GM18502 (cell line): ENCODE measurements at regions not wholly inside any gene's neighbourhood (a gene's known extent, or its start where the extent isn't known, plus 50 kb on each side); places are given as distances from the start of the nearest gene placed in this dataset.

Experiments used
- ATAC-seq: cut with Tn5 transposase; IDR thresholded peaks from one replicate; pipeline ENCODE4 v1.9.1; 2021; ENCODE audit warnings: mild to moderate bottlenecking; ENCODE audit not compliant: unreplicated experiment, poor library complexity

DNA sequence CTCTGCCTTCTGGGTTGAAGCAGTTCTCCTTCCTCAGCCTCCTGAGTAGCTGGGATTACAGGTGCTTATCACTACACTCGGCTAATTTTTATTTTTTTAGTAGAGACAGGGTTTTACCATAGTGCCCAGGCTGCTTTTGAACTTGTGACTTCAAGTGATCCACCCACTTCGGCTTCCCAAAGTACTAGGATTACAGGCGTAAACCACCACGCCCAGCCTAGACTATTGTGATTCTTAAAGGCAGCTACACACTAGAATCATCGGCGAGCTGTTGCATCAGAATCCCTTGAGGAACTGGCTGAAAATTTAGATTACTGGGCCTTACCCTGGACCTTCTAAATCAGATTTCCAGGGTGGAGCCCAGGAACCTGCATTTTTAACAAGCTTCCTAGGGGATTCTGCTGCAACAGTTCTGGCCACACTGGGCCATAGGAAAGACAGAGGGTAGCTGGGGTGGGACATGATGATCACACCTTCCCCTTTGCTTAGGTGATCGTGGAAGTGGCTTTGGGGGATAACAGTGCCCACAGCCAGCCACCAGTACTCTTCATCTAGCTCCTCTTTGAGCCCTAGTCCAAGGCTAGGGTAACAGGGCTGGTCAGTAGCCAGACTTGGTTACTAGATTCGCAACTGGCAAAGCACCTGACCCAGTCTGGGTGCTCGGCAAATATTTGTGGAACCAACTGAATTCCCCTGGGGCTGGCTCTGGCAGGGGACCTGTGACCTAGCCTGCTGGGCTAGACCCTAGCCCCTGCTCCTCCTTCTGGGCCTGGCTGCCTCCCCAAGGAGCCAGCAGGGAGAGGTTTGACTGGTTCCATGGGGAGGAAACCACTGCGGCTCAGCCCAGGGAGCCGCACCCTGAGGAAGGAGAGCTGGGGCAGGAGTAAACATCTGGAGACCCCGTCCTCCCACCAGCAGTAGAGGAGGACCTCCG is 67.1 kb upstream of the DUSP5 start:
- no peak for ATAC-seq

DNA sequence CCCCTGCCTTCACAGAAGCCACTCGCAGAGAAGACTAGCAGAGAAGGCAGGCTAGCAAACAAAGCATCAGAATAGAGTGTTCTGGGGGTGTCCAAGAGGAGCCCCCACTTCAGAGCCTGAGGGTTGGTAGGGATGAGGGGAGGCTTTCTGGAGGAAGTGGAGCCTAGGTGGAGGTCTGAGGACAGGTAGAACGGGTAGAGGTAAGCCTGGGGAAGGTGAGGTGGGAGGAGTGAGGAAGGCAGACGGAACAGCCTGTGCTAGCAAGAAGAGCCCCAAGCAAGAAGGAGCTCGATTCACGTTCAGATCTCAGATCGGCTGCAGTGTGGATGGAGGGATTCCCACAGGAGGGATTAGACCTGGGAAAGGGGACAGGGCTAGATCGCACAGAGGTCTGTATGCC is 66.0 kb upstream of the DUSP5 start:
- ATAC-seq, result no peak

DNA sequence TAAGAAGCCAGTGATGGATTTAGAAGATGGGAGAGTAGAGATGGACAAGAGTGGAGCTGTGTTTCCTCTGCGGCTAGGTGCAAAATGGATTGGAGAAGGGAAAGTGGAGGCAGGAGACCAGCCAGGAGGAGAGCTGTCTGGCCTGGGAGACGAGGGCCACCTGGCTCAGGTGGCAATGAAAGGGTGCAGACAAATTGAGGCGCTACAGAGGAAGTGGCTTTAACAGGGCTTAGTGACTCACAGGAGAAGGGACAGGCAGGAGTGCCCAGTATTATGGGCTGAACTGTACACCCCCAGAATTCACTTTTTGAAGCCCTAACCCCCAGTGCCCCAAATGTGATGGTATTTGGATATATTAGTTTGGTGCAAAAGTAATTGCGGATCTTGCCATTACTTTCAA is 65.6 kb upstream of the DUSP5 start:
- ATAC-seq, result no peak

- no peak for ATAC-seq
Measured at GRCh38 chr10:110432814-110433565, 64.7 kb upstream of the DUSP5 start.

DNA sequence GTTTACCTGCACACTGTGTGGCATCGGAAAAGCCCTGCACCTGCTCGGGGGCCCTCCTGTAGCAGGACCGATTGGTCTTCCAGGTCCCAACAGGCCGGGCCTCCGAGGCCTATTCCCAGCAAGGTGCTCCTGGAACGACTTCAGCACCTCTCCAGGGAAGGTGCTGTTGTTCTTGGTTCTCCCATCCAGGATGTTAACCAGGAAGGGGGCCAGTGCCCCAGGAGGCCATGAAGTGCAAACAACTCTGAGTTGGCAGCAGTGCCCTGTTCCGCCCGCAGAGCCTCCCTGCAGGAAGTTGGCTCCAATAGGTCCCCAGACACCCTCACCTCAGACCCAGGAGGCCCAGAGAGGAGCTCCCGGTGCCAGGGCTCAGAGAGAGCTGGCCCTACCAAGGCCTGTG is 64.0 kb upstream of the DUSP5 start:
- ATAC-seq, result no peak

DNA sequence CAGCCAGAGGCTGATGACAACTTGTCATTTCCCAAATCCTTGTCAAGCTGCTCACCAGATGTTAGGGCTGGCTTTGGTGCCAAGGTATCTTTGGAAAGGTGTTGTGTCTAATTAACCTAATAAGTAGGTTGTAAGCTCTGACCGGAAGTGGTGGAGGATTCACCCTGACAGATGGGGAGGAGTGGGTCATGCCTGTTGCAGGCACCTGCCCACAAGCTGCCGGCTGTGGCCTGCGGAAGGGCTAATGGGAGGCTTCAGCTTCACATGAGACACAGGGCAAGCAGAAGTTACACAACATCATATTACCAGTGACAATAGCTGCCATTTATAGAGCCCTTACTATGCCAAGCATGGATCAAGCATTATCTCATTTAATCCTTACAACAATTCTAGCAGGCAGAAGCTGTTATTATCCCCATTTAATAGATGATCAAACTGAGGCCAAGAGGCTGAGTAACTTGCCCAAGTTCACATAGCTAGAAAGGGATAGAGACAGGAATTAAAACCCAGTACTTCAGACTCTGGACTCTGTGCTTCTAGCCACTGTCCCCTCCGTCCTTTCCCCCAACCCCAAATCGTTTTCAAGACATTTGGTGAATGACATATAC is 63.1 kb upstream of the DUSP5 start:
- ATAC-seq, result no peak

- no peak for ATAC-seq
Measured at GRCh38 chr10:110436554-110437350, 61.0 kb upstream of the DUSP5 start.

DNA sequence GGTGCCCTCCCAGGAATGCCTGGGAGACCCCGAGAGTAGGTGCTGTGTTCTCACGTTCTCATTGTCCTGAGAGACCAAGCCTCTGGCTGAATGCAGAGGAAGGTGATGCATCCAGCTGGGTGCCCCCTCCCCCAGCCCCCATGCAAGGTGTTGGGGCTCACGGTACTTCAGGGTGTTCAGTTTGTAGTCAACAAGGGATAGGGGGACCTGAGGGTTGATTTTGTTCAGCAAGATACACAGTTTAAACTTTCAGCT is 60.4 kb upstream of the DUSP5 start:
- no peak for ATAC-seq

- no peak for ATAC-seq
Measured at GRCh38 chr10:110437761-110438341, 59.9 kb upstream of the DUSP5 start.

- ATAC-seq, result no peak
Measured at GRCh38 chr10:110442746-110443145, 55.0 kb upstream of the DUSP5 start.

- ATAC-seq, result no peak
Measured at GRCh38 chr10:110443239-110444003, 54.3 kb upstream of the DUSP5 start.

DNA sequence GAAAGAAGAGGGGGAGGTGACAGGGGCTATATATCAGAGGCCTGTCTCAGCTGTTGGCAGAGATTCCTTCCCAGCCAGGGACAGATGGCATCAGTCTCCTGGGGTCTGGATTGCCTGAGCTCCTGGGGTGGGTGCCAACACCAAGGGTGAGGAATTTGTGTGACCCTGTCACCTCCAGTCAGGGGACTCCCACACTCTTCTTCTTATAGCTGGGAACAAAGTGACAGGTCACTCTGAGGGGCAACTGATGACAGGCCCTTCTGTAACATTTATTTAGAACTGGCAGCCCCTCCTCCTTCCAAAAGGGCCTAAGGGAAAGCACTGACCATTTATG is 53.7 kb upstream of the DUSP5 start:
- ATAC-seq, result no peak

DNA sequence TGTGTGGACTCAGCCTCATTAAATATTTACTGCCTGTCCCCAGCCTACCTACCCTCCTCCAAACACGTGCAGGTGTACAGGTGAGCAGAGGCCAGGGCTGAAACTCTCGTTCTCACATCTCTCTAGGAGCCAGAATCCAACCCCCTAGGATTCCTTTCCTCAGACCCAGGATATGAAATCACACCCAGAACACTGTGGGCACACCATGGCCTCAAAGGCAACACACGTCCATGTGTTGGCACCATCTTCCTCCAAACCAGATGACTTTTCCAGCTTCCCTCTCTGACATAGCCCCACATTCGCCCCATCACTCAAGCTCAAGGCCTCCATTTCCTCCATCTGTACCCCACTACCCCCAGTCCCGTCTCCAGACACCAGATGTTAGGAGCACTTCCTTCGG is 51.8 kb upstream of the DUSP5 start:
- ATAC-seq, result no peak

DNA sequence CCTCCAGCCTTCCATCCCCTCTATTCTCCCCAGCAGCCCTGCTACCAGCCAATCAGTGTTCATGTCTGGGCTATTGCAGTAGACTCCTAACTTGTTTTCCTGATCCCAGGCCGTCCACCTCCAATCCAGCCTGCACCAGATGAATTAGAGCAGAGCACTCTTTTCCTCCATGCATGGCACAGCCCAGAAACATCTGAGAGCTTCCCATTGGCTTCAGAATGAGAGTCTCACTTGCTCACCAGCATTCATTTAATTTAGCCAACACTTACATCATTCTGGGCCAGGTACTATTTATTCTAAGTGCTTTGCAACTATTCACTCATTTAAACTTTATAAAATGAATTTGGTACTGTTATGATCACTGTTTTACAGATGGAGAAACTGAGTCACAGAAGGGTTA is 51.4 kb upstream of the DUSP5 start:
- no peak for ATAC-seq

GRCh38 chr10:110446954-110447608 is 50.6 kb upstream of the DUSP5 start:
- ATAC-seq, result no peak

GRCh38 chr10:110447886-110448285 is 49.8 kb upstream of the DUSP5 start:
- no peak for ATAC-seq
